HepG2 (cell line): ENCODE measurements at regions not wholly inside any gene's neighbourhood (a gene's known extent, or its start where the extent isn't known, plus 50 kb on each side); places are given as distances from the start of the nearest gene placed in this dataset.

Experiments used
- DDIT3 ChIP-seq: sonication (generic); formaldehyde crosslinking; IDR thresholded peaks from 2 replicates; pipeline ENCODE4 v1.4.0; 2020; ENCODE audit warnings: mild to moderate bottlenecking, missing genetic modification reagents
- MED13 ChIP-seq: sonication (generic); formaldehyde crosslinking; IDR thresholded peaks from 2 replicates; pipeline ENCODE4 v1.5.0; 2020; ENCODE audit warnings: missing genetic modification reagents
- MTA3 ChIP-seq: sonication (generic); formaldehyde crosslinking; IDR thresholded peaks from 2 replicates; pipeline ENCODE4 v1.4.0; 2020; ENCODE audit warnings: missing genetic modification reagents
- MTF1 ChIP-seq: sonication (generic); formaldehyde crosslinking; IDR thresholded peaks from 2 replicates; pipeline ENCODE4 v1.5.0; 2020; ENCODE audit warnings: missing genetic modification reagents
- MXD1 ChIP-seq: sonication (generic); formaldehyde crosslinking; IDR thresholded peaks from 2 replicates; pipeline ENCODE4 v1.4.0; 2020; ENCODE audit warnings: mild to moderate bottlenecking, missing genetic modification reagents
- SATB2 ChIP-seq: sonication (generic); formaldehyde crosslinking; IDR thresholded peaks from 2 replicates; pipeline ENCODE4 v1.5.0; 2020; ENCODE audit warnings: missing genetic modification reagents
- TGIF2 ChIP-seq: IDR thresholded peaks from 2 replicates; pipeline ENCODE4 v1.6.1; 2016; ENCODE audit warnings: control low read depth, missing compliant biosample characterization
- ZBTB26 ChIP-seq: IDR thresholded peaks from 2 replicates; pipeline ENCODE4 v1.6.1; 2016; ENCODE audit warnings: missing compliant biosample characterization, missing genetic modification reagents, borderline replicate concordance
- ZFP37 ChIP-seq: sonication (generic); formaldehyde crosslinking; IDR thresholded peaks from 2 replicates; pipeline ENCODE4 v1.4.0; 2020; ENCODE audit warnings: missing genetic modification reagents, borderline replicate concordance
- ZFP91 ChIP-seq: sonication (generic); formaldehyde crosslinking; IDR thresholded peaks from 2 replicates; pipeline ENCODE4 v1.9.0; 2022; ENCODE audit warnings: missing genetic modification reagents, mild to moderate bottlenecking, borderline replicate concordance
- ZKSCAN8 ChIP-seq: IDR thresholded peaks from 2 replicates; pipeline ENCODE4 v1.6.1; 2016; ENCODE audit warnings: borderline replicate concordance, missing genetic modification reagents, missing compliant biosample characterization
- ZNF274 ChIP-seq: sonication (generic); formaldehyde crosslinking; IDR thresholded peaks from 2 replicates; pipeline ENCODE4 v1.5.1; 2020; ENCODE audit warnings: mild to moderate bottlenecking, missing genetic modification reagents
- ZNF414 ChIP-seq: sonication (generic); formaldehyde crosslinking; IDR thresholded peaks from 2 replicates; pipeline ENCODE4 v1.5.0; 2020; ENCODE audit warnings: missing genetic modification reagents
- ZNF563 ChIP-seq: sonication (generic); formaldehyde crosslinking; IDR thresholded peaks from 2 replicates; pipeline ENCODE4 v1.8.0; 2022; ENCODE audit warnings: mild to moderate bottlenecking, moderate library complexity, missing genetic modification reagents
- ZNF567 ChIP-seq: sonication (generic); formaldehyde crosslinking; IDR thresholded peaks from 2 replicates; pipeline ENCODE4 v1.8.1; 2023; ENCODE audit warnings: mild to moderate bottlenecking, missing genetic modification reagents, borderline replicate concordance
- ZNF629 ChIP-seq: sonication (generic); formaldehyde crosslinking; conservative IDR thresholded peaks from 2 replicates; pipeline ENCODE4 v1.5.0; 2020; ENCODE audit warnings: missing genetic modification reagents
- ZNF773 ChIP-seq: sonication (generic); formaldehyde crosslinking; IDR thresholded peaks from 2 replicates; pipeline ENCODE4 v1.4.0; 2020; ENCODE audit warnings: missing genetic modification reagents, borderline replicate concordance
- TF ChIP-seq, protein P1 (sequence below): IDR thresholded peaks from 2 replicates; pipeline ENCODE4 v1.6.1; 2012; ENCODE audit warnings: low read length, improper control_type of control experiment
- TF ChIP-seq, protein P2 (sequence below): sonication (generic); formaldehyde crosslinking; IDR thresholded peaks from 2 replicates; pipeline ENCODE4 v1.4.0; 2020; ENCODE audit warnings: missing genetic modification reagents

- TF ChIP-seq SATB2 (CRISPR knock-in tag) (no peak), ZNF629 (CRISPR knock-in tag) (no peak; the same call in 1 of the 2 replicates), DDIT3 (CRISPR knock-in tag) (no peak), ZNF563 (CRISPR knock-in tag) (0 out of 2 replicates have a peak, but pooled peaks have one; percentile 57), TGIF2 (CRISPR knock-in tag) (no peak), ZFP91 (peak; percentile 93), ZBTB26 (no peak; the same call in 1 of the 2 replicates), ZNF414 (CRISPR knock-in tag) (peak; percentile 94), MXD1 (CRISPR knock-in tag) (peak; percentile 9; the same call in 1 of the 2 replicates), ZNF567 (CRISPR knock-in tag) (no peak; the same call in 1 of the 2 replicates), MED13 (CRISPR knock-in tag) (peak; percentile 97), MTF1 (CRISPR knock-in tag) (no peak), ZNF274 (CRISPR knock-in tag) (peak; percentile 6; the same call in 1 of the 2 replicates), ZKSCAN8 (peak; percentile 75), ZFP37 (CRISPR knock-in tag) (peak; percentile 51; the same call in 1 of the 2 replicates), MTA3 (CRISPR knock-in tag) (no peak), ZNF773 (CRISPR knock-in tag) (no peak)
- TF ChIP-seq, protein P1, sequence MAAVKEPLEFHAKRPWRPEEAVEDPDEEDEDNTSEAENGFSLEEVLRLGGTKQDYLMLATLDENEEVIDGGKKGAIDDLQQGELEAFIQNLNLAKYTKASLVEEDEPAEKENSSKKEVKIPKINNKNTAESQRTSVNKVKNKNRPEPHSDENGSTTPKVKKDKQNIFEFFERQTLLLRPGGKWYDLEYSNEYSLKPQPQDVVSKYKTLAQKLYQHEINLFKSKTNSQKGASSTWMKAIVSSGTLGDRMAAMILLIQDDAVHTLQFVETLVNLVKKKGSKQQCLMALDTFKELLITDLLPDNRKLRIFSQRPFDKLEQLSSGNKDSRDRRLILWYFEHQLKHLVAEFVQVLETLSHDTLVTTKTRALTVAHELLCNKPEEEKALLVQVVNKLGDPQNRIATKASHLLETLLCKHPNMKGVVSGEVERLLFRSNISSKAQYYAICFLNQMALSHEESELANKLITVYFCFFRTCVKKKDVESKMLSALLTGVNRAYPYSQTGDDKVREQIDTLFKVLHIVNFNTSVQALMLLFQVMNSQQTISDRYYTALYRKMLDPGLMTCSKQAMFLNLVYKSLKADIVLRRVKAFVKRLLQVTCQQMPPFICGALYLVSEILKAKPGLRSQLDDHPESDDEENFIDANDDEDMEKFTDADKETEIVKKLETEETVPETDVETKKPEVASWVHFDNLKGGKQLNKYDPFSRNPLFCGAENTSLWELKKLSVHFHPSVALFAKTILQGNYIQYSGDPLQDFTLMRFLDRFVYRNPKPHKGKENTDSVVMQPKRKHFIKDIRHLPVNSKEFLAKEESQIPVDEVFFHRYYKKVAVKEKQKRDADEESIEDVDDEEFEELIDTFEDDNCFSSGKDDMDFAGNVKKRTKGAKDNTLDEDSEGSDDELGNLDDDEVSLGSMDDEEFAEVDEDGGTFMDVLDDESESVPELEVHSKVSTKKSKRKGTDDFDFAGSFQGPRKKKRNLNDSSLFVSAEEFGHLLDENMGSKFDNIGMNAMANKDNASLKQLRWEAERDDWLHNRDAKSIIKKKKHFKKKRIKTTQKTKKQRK: no peak
- TF ChIP-seq, protein P2, sequence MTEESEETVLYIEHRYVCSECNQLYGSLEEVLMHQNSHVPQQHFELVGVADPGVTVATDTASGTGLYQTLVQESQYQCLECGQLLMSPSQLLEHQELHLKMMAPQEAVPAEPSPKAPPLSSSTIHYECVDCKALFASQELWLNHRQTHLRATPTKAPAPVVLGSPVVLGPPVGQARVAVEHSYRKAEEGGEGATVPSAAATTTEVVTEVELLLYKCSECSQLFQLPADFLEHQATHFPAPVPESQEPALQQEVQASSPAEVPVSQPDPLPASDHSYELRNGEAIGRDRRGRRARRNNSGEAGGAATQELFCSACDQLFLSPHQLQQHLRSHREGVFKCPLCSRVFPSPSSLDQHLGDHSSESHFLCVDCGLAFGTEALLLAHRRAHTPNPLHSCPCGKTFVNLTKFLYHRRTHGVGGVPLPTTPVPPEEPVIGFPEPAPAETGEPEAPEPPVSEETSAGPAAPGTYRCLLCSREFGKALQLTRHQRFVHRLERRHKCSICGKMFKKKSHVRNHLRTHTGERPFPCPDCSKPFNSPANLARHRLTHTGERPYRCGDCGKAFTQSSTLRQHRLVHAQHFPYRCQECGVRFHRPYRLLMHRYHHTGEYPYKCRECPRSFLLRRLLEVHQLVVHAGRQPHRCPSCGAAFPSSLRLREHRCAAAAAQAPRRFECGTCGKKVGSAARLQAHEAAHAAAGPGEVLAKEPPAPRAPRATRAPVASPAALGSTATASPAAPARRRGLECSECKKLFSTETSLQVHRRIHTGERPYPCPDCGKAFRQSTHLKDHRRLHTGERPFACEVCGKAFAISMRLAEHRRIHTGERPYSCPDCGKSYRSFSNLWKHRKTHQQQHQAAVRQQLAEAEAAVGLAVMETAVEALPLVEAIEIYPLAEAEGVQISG (CRISPR knock-in tag): peak; percentile 86
Observed at GRCh38 chr10:78964952-78965633, 103.7 kb upstream of the ZMIZ1 start (continued).
